Suprapubic skin (tissue), 3 donors: ENCODE measurements at regions not wholly inside any gene's neighbourhood (a gene's known extent, or its start where the extent isn't known, plus 50 kb on each side); places are given as distances from the start of the nearest gene placed in this dataset.

Experiments
- CTCF ChIP-seq, 2 donors: fragments of 200-600 bp in 1 of 2; fragments of 450-650 bp in 1 of 2; sonication (generic) in 1 of 2; IDR thresholded peaks; one replicate each; pipeline ENCODE4 v1.5.1; 2016 to 2019; ENCODE audit warnings: antibody characterized with exemption in 2 of 2, mild to moderate bottlenecking in 1 of 2, moderate library complexity in 1 of 2
- POLR2AphosphoS5 ChIP-seq, 3 donors: sonication (generic); formaldehyde crosslinking; IDR thresholded peaks; one replicate each; pipeline ENCODE4 v1.6.1; 2017; ENCODE audit warnings: antibody characterized with exemption in 3 of 3

- TF ChIP-seq POLR2AphosphoS5 (IDR thresholded peaks at IDR 0.05) = no peak
- no peak for TF ChIP-seq CTCF (IDR thresholded peaks at IDR 0.05)
Observed at GRCh38 chr5:61731946-61732314, 399.9 kb downstream of the ZSWIM6 start.
